Neural progenitor cell (in vitro differentiated cells): ENCODE measurements at regions not wholly inside any gene's neighbourhood (a gene's known extent, or its start where the extent isn't known, plus 50 kb on each side); places are given as distances from the start of the nearest gene placed in this dataset.

ENCODE experiments used
- EZH2 ChIP-seq: fragments of 200-600 bp; sonication (generic); IDR thresholded peaks from 2 replicates; pipeline ENCODE4 v1.6.1; 2017; ENCODE audit warnings: antibody characterized with exemption, mild to moderate bottlenecking, moderate library complexity
- TF ChIP-seq, protein P1 (sequence below): fragments of 200-600 bp; sonication (generic); IDR thresholded peaks from 2 replicates; pipeline ENCODE4 v1.5.1; 2017; ENCODE audit warnings: antibody characterized with exemption, mild to moderate bottlenecking

- TF ChIP-seq, protein P1, sequence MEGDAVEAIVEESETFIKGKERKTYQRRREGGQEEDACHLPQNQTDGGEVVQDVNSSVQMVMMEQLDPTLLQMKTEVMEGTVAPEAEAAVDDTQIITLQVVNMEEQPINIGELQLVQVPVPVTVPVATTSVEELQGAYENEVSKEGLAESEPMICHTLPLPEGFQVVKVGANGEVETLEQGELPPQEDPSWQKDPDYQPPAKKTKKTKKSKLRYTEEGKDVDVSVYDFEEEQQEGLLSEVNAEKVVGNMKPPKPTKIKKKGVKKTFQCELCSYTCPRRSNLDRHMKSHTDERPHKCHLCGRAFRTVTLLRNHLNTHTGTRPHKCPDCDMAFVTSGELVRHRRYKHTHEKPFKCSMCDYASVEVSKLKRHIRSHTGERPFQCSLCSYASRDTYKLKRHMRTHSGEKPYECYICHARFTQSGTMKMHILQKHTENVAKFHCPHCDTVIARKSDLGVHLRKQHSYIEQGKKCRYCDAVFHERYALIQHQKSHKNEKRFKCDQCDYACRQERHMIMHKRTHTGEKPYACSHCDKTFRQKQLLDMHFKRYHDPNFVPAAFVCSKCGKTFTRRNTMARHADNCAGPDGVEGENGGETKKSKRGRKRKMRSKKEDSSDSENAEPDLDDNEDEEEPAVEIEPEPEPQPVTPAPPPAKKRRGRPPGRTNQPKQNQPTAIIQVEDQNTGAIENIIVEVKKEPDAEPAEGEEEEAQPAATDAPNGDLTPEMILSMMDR: no peak
- TF ChIP-seq EZH2: no peak
These were observed 191.7 kb downstream of the C16orf95 start for GRCh38 chr16:87125206-87126155.
